Neural progenitor cell (in vitro differentiated cells): ENCODE measurements at regions not wholly inside any gene's neighbourhood (a gene's known extent, or its start where the extent isn't known, plus 50 kb on each side); places are given as distances from the start of the nearest gene placed in this dataset.

Experiments
- CTCF ChIP-seq: fragments of 200-600 bp; sonication (generic); IDR thresholded peaks from 2 replicates; pipeline ENCODE4 v1.5.1; 2017; ENCODE audit warnings: antibody characterized with exemption, mild to moderate bottlenecking
- EZH2 ChIP-seq: fragments of 200-600 bp; sonication (generic); IDR thresholded peaks from 2 replicates; pipeline ENCODE4 v1.6.1; 2017; ENCODE audit warnings: antibody characterized with exemption, mild to moderate bottlenecking, moderate library complexity
- EZH2phosphoT487 ChIP-seq: fragments of 200-600 bp; sonication (generic); IDR thresholded peaks from 2 replicates; pipeline ENCODE4 v1.6.1; 2017; ENCODE audit warnings: antibody characterized with exemption

GRCh38 chr2:59874361-59874760 is 679.1 kb downstream of the BCL11A start:
- TF ChIP-seq CTCF (no peak), EZH2 (no peak), EZH2phosphoT487 (no peak)
